GM23248 (cell line): ENCODE measurements at regions not wholly inside any gene's neighbourhood (a gene's known extent, or its start where the extent isn't known, plus 50 kb on each side); places are given as distances from the start of the nearest gene placed in this dataset.

Experiments
- EZH2 ChIP-seq: fragments of 200-600 bp; sonication (generic); IDR thresholded peaks from 2 replicates; pipeline ENCODE4 v1.6.1; 2018; ENCODE audit warnings: antibody characterized with exemption, mild to moderate bottlenecking; ENCODE audit not compliant: insufficient read depth, poor library complexity, severe bottlenecking
- EZH2phosphoT487 ChIP-seq: fragments of 200-600 bp; sonication (generic); IDR thresholded peaks from 2 replicates; pipeline ENCODE4 v1.6.1; 2018; ENCODE audit warnings: antibody characterized with exemption, moderate library complexity, mild to moderate bottlenecking, low read depth; ENCODE audit not compliant: insufficient read depth

GRCh38 chr15:69863446-69863845, 234.3 kb downstream of the TLE3 start:
- no peak for TF ChIP-seq EZH2
- no peak for TF ChIP-seq EZH2phosphoT487
